H1 (cell line): ENCODE measurements at regions not wholly inside any gene's neighbourhood (a gene's known extent, or its start where the extent isn't known, plus 50 kb on each side); places are given as distances from the start of the nearest gene placed in this dataset.

Source experiments
- CTCF ChIA-PET: fragments of 300-600 bp; sonication (Branson Sonifier 250); formaldehyde crosslinking; loops from one replicate; lab custom pipeline; 2021; ENCODE audit not compliant: partially characterized antibody; lab: Charles Lee
- POLR2A ChIA-PET: fragments of 300-600 bp; sonication (Branson Sonifier 250); formaldehyde crosslinking; loops from one replicate; lab custom pipeline; 2021; ENCODE audit warnings: inconsistent platforms; ENCODE audit not compliant: partially characterized antibody; lab: Charles Lee
- DNase-seq, 2 experiments: peaks; one replicate each; pipeline versions ENCODE4 v3.0.0 to v3.0.0-alpha.2; 2010 to 2022; ENCODE audit warnings: low spot score in 2 of 2, low read depth in 1 of 2, mixed read lengths in 1 of 2
- FAIRE-seq: peaks from 2 replicates; lab custom pipeline; 2011; peaks lifted over from hg19 to GRCh38; lab: Jason Lieb, UNC
- H2AFZ ChIP-seq: 2 replicates; pipeline ENCODE4 v1.8.1; 2012; ENCODE audit warnings: low read length, inconsistent platforms
- H2AK5ac ChIP-seq: 2 replicates; pipeline ENCODE4 v1.6.1; 2013; ENCODE audit warnings: low read depth, low read length
- H2BK120ac ChIP-seq: replicated peaks from 2 replicates; pipeline ENCODE3; 2013; ENCODE audit warnings: low read depth, low read length, inconsistent platforms
- H2BK12ac ChIP-seq: 2 replicates; pipeline ENCODE4 v1.6.1; 2013; ENCODE audit warnings: low read depth, low read length
- H2BK15ac ChIP-seq: 2 replicates; pipeline ENCODE4 v1.6.1; 2013; ENCODE audit warnings: low read length
- H2BK20ac ChIP-seq: 2 replicates; pipeline ENCODE4 v1.6.1; 2013; ENCODE audit warnings: low read length
- H2BK5ac ChIP-seq: 2 replicates; pipeline ENCODE4 v1.6.1; 2013; ENCODE audit warnings: low read depth, low read length
- H3K14ac ChIP-seq: 2 replicates; pipeline ENCODE4 v1.6.1; 2013; ENCODE audit warnings: inconsistent platforms; ENCODE audit not compliant: insufficient read length
- H3K18ac ChIP-seq: 2 replicates; pipeline ENCODE4 v1.6.1; 2013; ENCODE audit warnings: low read length; ENCODE audit errors: extremely low read depth
- H3K23ac ChIP-seq: 2 replicates; pipeline ENCODE4 v1.6.1; 2013; ENCODE audit warnings: inconsistent platforms; ENCODE audit not compliant: insufficient read length
- H3K23me2 ChIP-seq: 2 replicates; pipeline ENCODE4 v1.6.1; 2013; ENCODE audit warnings: low read depth, low read length
- H3K27ac ChIP-seq: 2 replicates; pipeline ENCODE4 v1.6.1; 2011; ENCODE audit warnings: low read depth, low read length, inconsistent platforms
- H3K27me3 ChIP-seq, 4 experiments: replicated peaks in 1 of 4; 1 replicate in 1 of 4; 2 replicates in 3 of 4; pipeline versions ENCODE4 v1.6.1 to v1.8.1; 2011 to 2013; ENCODE audit warnings: low read length in 3 of 4, mild to moderate bottlenecking in 3 of 4, inconsistent platforms in 2 of 4, mixed read lengths in 2 of 4, moderate library complexity in 1 of 4; ENCODE audit not compliant: control insufficient read depth in 3 of 4, insufficient read depth in 3 of 4; ENCODE audit errors: extremely low read depth in 1 of 4
- H3K36me3 ChIP-seq, 4 experiments: 2 replicates each; pipeline versions ENCODE4 v1.6.1 to v1.8.1; 2011 to 2013; ENCODE audit warnings: mild to moderate bottlenecking in 4 of 4, low read length in 3 of 4, moderate library complexity in 2 of 4, control low read depth in 1 of 4, inconsistent platforms in 1 of 4; ENCODE audit not compliant: insufficient read depth in 4 of 4, control insufficient read depth in 2 of 4
- H3K4ac ChIP-seq: replicated peaks from 2 replicates; pipeline ENCODE3; 2013; ENCODE audit warnings: low read length, low read depth, mixed read lengths, inconsistent platforms; ENCODE audit not compliant: insufficient read length
- H3K4me1 ChIP-seq, 4 experiments: replicated peaks in 1 of 4; 1 replicate in 1 of 4; 2 replicates in 3 of 4; pipeline versions ENCODE4 v1.6.1 to v1.8.1; 2011 to 2013; ENCODE audit warnings: low read length in 3 of 4, inconsistent platforms in 2 of 4, mixed read lengths in 1 of 4; ENCODE audit not compliant: insufficient read depth in 4 of 4, control insufficient read depth in 3 of 4
- H3K4me2 ChIP-seq, 2 experiments: 2 replicates each; pipeline versions ENCODE4 v1.6.1 to v1.8.1; 2011 to 2013; ENCODE audit warnings: low read depth in 2 of 2, low read length in 2 of 2, control low read depth in 1 of 2, inconsistent platforms in 1 of 2, mild to moderate bottlenecking in 1 of 2; ENCODE audit not compliant: insufficient read depth in 1 of 2
- H3K4me3 ChIP-seq, 4 experiments: fragments of 200-600, 300-600 bp in 1 of 4; sonication (generic), shearing (Covaris generic), sonication (Bioruptor Twin) in 1 of 4; 2 replicates each; pipeline versions ENCODE4 v1.5.1 to v1.8.1; 2011 to 2016; ENCODE audit warnings: low read length in 4 of 4, low read depth in 3 of 4, control low read depth in 2 of 4, inconsistent platforms in 2 of 4, mild to moderate bottlenecking in 2 of 4, mixed read lengths in 1 of 4, moderate library complexity in 1 of 4; ENCODE audit not compliant: insufficient read depth in 2 of 4; ENCODE audit errors: extremely low read depth in 1 of 4
- H3K56ac ChIP-seq: replicated peaks from 2 replicates; pipeline ENCODE3; 2013; ENCODE audit warnings: low read depth, mild to moderate bottlenecking, mixed read lengths, low read length, inconsistent platforms; ENCODE audit not compliant: insufficient read length
- H3K79me1 ChIP-seq: 2 replicates; pipeline ENCODE4 v1.6.1; 2013; ENCODE audit warnings: low read depth, low read length, control low read depth
- H3K79me2 ChIP-seq, 2 experiments: 2 replicates each; pipeline versions ENCODE4 v1.6.1 to v1.8.1; 2012 to 2013; ENCODE audit warnings: low read length in 2 of 2, mild to moderate bottlenecking in 2 of 2, inconsistent platforms in 1 of 2; ENCODE audit not compliant: insufficient read depth in 2 of 2, control insufficient read depth in 1 of 2
- H3K9ac ChIP-seq, 4 experiments: replicated peaks in 1 of 4; 1 replicate in 1 of 4; 2 replicates in 3 of 4; pipeline versions ENCODE4 v1.6.1 to v1.8.1; 2011 to 2013; ENCODE audit warnings: low read depth in 3 of 4, low read length in 3 of 4, control low read depth in 2 of 4, mild to moderate bottlenecking in 2 of 4, moderate library complexity in 2 of 4, inconsistent platforms in 1 of 4; ENCODE audit errors: extremely low read depth in 1 of 4
- H3K9me3 ChIP-seq, 2 experiments: 2 replicates each; pipeline versions ENCODE4 v1.6.1 to v1.8.1; 2012 to 2013; ENCODE audit warnings: mild to moderate bottlenecking in 2 of 2, moderate library complexity in 2 of 2, control low read depth in 1 of 2, inconsistent platforms in 1 of 2, low read depth in 1 of 2, low read length in 1 of 2, mixed read lengths in 1 of 2; ENCODE audit not compliant: insufficient read depth in 2 of 2
- H4K20me1 ChIP-seq, 2 experiments: replicated peaks in 1 of 2; 2 replicates each; pipeline versions ENCODE3 to v1.8.1; 2011 to 2013; ENCODE audit warnings: inconsistent platforms in 2 of 2, low read length in 2 of 2, mild to moderate bottlenecking in 1 of 2; ENCODE audit not compliant: insufficient read depth in 2 of 2, control insufficient read depth in 1 of 2
- H4K5ac ChIP-seq: 2 replicates; pipeline ENCODE4 v1.6.1; 2013; ENCODE audit warnings: low read length, low read depth, mixed read lengths, inconsistent platforms; ENCODE audit not compliant: insufficient read length
- H4K8ac ChIP-seq: 2 replicates; pipeline ENCODE4 v1.8.0; 2013; ENCODE audit warnings: mild to moderate bottlenecking, moderate library complexity, low read length, inconsistent platforms; ENCODE audit not compliant: insufficient read depth; ENCODE audit errors: extremely low read depth
- H4K91ac ChIP-seq: replicated peaks from 2 replicates; pipeline ENCODE3; 2013; ENCODE audit warnings: low read length, mixed read lengths, inconsistent platforms; ENCODE audit not compliant: insufficient read length
- BACH1 ChIP-seq: IDR thresholded peaks from 2 replicates; pipeline ENCODE4 v1.6.1; 2012; ENCODE audit warnings: low read length, improper control_type of control experiment
- CBX5 ChIP-seq: fragments of 300-800, 300-1000 bp; sonication (generic); IDR thresholded peaks from 2 replicates; pipeline ENCODE4 v1.7.1; 2016; ENCODE audit warnings: antibody characterized with exemption, low read length, low read depth
- CBX8 ChIP-seq: fragments of 300-800, 300-1000 bp; sonication (generic); IDR thresholded peaks from 2 replicates; pipeline ENCODE4 v1.7.1; 2016; ENCODE audit warnings: low read depth, low read length, borderline replicate concordance
- CTCF ChIP-seq, 3 experiments: IDR thresholded peaks; 1 replicate in 2 of 3; 2 replicates in 1 of 3; pipeline versions ENCODE4 v1.5.1 to v1.6.1; 2011; ENCODE audit warnings: low read length in 3 of 3, mild to moderate bottlenecking in 3 of 3, inconsistent platforms in 2 of 3, low read depth in 1 of 3, moderate library complexity in 1 of 3; ENCODE audit not compliant: insufficient read depth in 1 of 3; ENCODE audit errors: control extremely low read depth in 1 of 3
- SIX5 ChIP-seq: IDR thresholded peaks from 2 replicates; pipeline ENCODE4 v1.6.1; 2011; ENCODE audit warnings: mild to moderate bottlenecking, low read depth, low read length
- TAF1 ChIP-seq: IDR thresholded peaks from 2 replicates; pipeline ENCODE4 v1.6.1; 2011; ENCODE audit warnings: mild to moderate bottlenecking, low read depth, low read length
- WGBS, 2 experiments: shearing (Covaris generic) in 1 of 2; methylation state at CpG; one replicate each; pipeline versions ENCODE4 v1.1.6 to v1.1.7; 2013 to 2015; ENCODE audit warnings: low lambda C conversion rate in 2 of 2, mixed read lengths in 2 of 2, inconsistent platforms in 1 of 2, low coverage in 1 of 2, missing lambda C conversion rate in 1 of 2; ENCODE audit not compliant: insufficient replicate concordance in 2 of 2, insufficient coverage in 1 of 2, insufficient read length in 1 of 2; ENCODE audit errors: extremely low coverage in 1 of 2, missing lambda C conversion rate in 1 of 2; 5-methylcytosine and 5-hydroxymethylcytosine counted together

GRCh38 chr3:84140631-84141030 lies 818.2 kb upstream of the CADM2 start:
- H4K20me1 ChIP-seq, result no peaks in the 10 kb centered on the region
- H3K27ac ChIP-seq, result no peak overlapping the region
- no peak overlapping the region for H3K18ac ChIP-seq
- no peaks in the 10 kb centered on the region for H3K9me3 ChIP-seq
- H3K36me3 ChIP-seq, result no peaks in the 10 kb centered on the region
- H2BK12ac ChIP-seq, result no peak overlapping the region
- no peaks in the 10 kb centered on the region for H3K79me2 ChIP-seq
- H2BK120ac ChIP-seq, result no peak overlapping the region
- H2AK5ac ChIP-seq, result no peak overlapping the region
- no peak overlapping the region for H4K91ac ChIP-seq
- no peaks in the 10 kb centered on the region for H3K23me2 ChIP-seq
- no peak overlapping the region for H2BK15ac ChIP-seq
- H4K8ac ChIP-seq, result no peak overlapping the region
- no peak overlapping the region for H2BK20ac ChIP-seq
- H3K4me3 ChIP-seq, result no peak overlapping the region
- H4K5ac ChIP-seq, result no peak overlapping the region
- ChIA-PET CTCF (no interaction called here), POLR2A (no interaction called here)
- no peak overlapping the region for H3K9ac ChIP-seq
- no peak overlapping the region for H3K14ac ChIP-seq
- H3K27me3 ChIP-seq, result no peaks in the 10 kb centered on the region
- no peak overlapping the region for H3K4ac ChIP-seq
- no peaks in the 10 kb centered on the region for H3K79me1 ChIP-seq
- no peak overlapping the region for H2AFZ ChIP-seq
- 90% methylated on average over 3 of the region's 3 CpGs; no CpG with 5 or more reads in 1 of the 2 experiments for WGBS, 2 experiments
- no peak for DNase-seq
- H3K4me1 ChIP-seq, result no peaks in the 10 kb centered on the region
- H3K23ac ChIP-seq, result no peak overlapping the region
- FAIRE-seq, result no peak
- H2BK5ac ChIP-seq, result no peak overlapping the region
- no peak overlapping the region for H3K4me2 ChIP-seq
- H3K56ac ChIP-seq, result no peak overlapping the region
- no peak for TF ChIP-seq CBX5
- TF ChIP-seq CBX8, result no peak
- TF ChIP-seq BACH1, result no peak
- TF ChIP-seq SIX5, result no peak
- TF ChIP-seq TAF1, result no peak
- no peak for TF ChIP-seq CTCF (IDR thresholded peaks at IDR 0.05; ENCODE audit: control extremely low read depth in 1 of 3, insufficient read depth in 1 of 3, low read depth in 1 of 3, low read length in 3 of 3)
